Hepatocyte (in vitro differentiated cells): ENCODE measurements at regions not wholly inside any gene's neighbourhood (a gene's known extent, or its start where the extent isn't known, plus 50 kb on each side); places are given as distances from the start of the nearest gene placed in this dataset.

Source experiments
- DNase-seq: peaks from one replicate; pipeline ENCODE4 v3.0.0-alpha.2; 2016; ENCODE audit warnings: low spot score
- H2AFZ ChIP-seq: fragments of 200-600 bp; sonication (generic); 2 replicates; pipeline ENCODE4 v1.6.0; 2016; ENCODE audit warnings: antibody characterized with exemption, mild to moderate bottlenecking
- H3K27ac ChIP-seq: fragments of 200-600 bp; sonication (generic); 2 replicates; pipeline ENCODE4 v1.5.1; 2016; ENCODE audit warnings: mild to moderate bottlenecking
- H3K27me3 ChIP-seq: fragments of 200-600 bp; sonication (generic); 2 replicates; pipeline ENCODE4 v1.6.1; 2016
- H3K36me3 ChIP-seq: fragments of 200-600 bp; sonication (generic); replicated peaks from 2 replicates; pipeline ENCODE4 v1.5.1; 2016; ENCODE audit warnings: low read depth; ENCODE audit not compliant: insufficient read depth
- H3K4me1 ChIP-seq: fragments of 200-600 bp; sonication (generic); 2 replicates; pipeline ENCODE4 v1.5.1; 2016; ENCODE audit warnings: mild to moderate bottlenecking, moderate library complexity; ENCODE audit not compliant: insufficient read depth
- H3K4me2 ChIP-seq: fragments of 200-600 bp; sonication (generic); 2 replicates; pipeline ENCODE4 v1.6.0; 2016
- H3K4me3 ChIP-seq: fragments of 200-600 bp; sonication (generic); 2 replicates; pipeline ENCODE4 v1.5.1; 2016; ENCODE audit warnings: mild to moderate bottlenecking
- H3K79me2 ChIP-seq: fragments of 200-600 bp; sonication (generic); 2 replicates; pipeline ENCODE4 v1.6.0; 2017; ENCODE audit warnings: mild to moderate bottlenecking
- H3K9me2 ChIP-seq: fragments of 200-600 bp; sonication (generic); replicated peaks from 2 replicates; pipeline ENCODE4 v1.6.0; 2017; ENCODE audit warnings: mild to moderate bottlenecking; ENCODE audit not compliant: insufficient read depth
- H3K9me3 ChIP-seq: fragments of 200-600 bp; sonication (generic); 2 replicates; pipeline ENCODE4 v1.5.1; 2016; ENCODE audit warnings: low read depth, mild to moderate bottlenecking
- H4K20me1 ChIP-seq: fragments of 200-600 bp; sonication (generic); 2 replicates; pipeline ENCODE4 v1.6.0; 2016; ENCODE audit warnings: mild to moderate bottlenecking; ENCODE audit not compliant: insufficient read depth, poor library complexity, severe bottlenecking
- EZH2 ChIP-seq: fragments of 200-600 bp; sonication (generic); IDR thresholded peaks from 2 replicates; pipeline ENCODE4 v1.6.1; 2016; ENCODE audit warnings: antibody characterized with exemption, mild to moderate bottlenecking, borderline replicate concordance
- EZH2phosphoT487 ChIP-seq: fragments of 200-600 bp; sonication (generic); IDR thresholded peaks from one replicate; pipeline ENCODE4 v1.6.1; 2018; ENCODE audit warnings: antibody characterized with exemption, mild to moderate bottlenecking, low read depth, moderate library complexity; ENCODE audit not compliant: unreplicated experiment, severe bottlenecking
- WGBS: methylation state at CpG from one replicate; pipeline ENCODE4 v1.1.6; 2016; ENCODE audit warnings: low lambda C conversion rate; ENCODE audit errors: missing lambda C conversion rate; 5-methylcytosine and 5-hydroxymethylcytosine counted together
- TF ChIP-seq, protein P1 (sequence below): fragments of 200-600 bp; sonication (generic); IDR thresholded peaks from 2 replicates; pipeline ENCODE4 v1.5.1; 2016; ENCODE audit warnings: antibody characterized with exemption, mild to moderate bottlenecking; ENCODE audit not compliant: poor library complexity

DNA sequence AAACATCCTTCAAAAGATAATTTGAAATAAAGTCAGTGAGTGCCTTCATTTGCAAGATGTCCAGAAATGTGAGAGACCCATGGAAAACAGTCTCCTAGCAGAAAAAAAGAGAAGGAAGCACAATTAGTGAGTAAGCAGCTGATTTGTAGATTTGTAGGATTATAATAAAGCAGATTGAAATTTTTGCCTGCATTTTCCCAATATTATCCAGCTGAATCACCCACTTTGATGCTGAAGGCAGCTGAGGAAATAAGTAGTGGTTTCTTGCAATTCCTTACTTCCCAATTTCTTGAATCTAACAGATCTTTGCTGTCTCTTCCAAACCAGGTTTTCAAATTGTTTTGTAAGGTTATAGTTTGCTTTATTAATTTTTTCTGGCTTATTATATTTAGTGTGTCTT lies 181.4 kb downstream of the GNAT3 start:
- TF ChIP-seq, protein P1, sequence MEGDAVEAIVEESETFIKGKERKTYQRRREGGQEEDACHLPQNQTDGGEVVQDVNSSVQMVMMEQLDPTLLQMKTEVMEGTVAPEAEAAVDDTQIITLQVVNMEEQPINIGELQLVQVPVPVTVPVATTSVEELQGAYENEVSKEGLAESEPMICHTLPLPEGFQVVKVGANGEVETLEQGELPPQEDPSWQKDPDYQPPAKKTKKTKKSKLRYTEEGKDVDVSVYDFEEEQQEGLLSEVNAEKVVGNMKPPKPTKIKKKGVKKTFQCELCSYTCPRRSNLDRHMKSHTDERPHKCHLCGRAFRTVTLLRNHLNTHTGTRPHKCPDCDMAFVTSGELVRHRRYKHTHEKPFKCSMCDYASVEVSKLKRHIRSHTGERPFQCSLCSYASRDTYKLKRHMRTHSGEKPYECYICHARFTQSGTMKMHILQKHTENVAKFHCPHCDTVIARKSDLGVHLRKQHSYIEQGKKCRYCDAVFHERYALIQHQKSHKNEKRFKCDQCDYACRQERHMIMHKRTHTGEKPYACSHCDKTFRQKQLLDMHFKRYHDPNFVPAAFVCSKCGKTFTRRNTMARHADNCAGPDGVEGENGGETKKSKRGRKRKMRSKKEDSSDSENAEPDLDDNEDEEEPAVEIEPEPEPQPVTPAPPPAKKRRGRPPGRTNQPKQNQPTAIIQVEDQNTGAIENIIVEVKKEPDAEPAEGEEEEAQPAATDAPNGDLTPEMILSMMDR = no peak
- no peak for TF ChIP-seq EZH2
- TF ChIP-seq EZH2phosphoT487 = no peak
- Histone ChIP-seq H3K27me3 (no peaks in the 10 kb centered on the region), H3K27ac (no peak overlapping the region), H3K79me2 (no peaks in the 10 kb centered on the region), H3K4me1 (peaks cover 8% of the 10 kb centered on the region), H3K9me3 (no peaks in the 10 kb centered on the region), H3K9me2 (no peaks in the 10 kb centered on the region), H3K36me3 (no peaks in the 10 kb centered on the region), H4K20me1 (no peaks in the 10 kb centered on the region), H2AFZ (no peak overlapping the region), H3K4me2 (no peak overlapping the region), H3K4me3 (no peak overlapping the region)
- DNase-seq = no peak

DNA sequence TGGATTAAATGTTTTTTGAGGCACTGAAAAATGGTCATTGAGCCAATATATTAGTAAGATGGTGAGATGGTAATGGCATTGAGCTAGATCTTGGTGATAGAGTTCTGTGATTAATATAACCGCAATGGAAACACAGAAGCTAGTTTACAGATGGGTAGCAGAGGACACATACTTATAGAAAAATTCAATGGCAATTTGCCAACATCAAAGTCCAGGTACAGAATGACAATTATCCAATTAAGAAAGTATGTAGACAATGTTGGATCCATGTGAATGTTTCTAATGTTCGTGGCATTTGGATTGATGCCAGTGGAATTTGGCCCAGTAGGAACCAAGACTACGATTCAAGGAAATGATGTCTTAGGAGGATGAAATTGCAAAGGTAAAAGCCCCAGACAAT lies 187.8 kb downstream of the GNAT3 start:
- WGBS = 69% methylated on average over 3 of the region's 3 CpGs
- Histone ChIP-seq H4K20me1 (no peaks in the 10 kb centered on the region), H3K27ac (no peak overlapping the region), H3K79me2 (no peaks in the 10 kb centered on the region), H3K36me3 (no peaks in the 10 kb centered on the region), H3K9me2 (no peaks in the 10 kb centered on the region), H3K27me3 (no peaks in the 10 kb centered on the region), H2AFZ (no peak overlapping the region), H3K4me1 (no peaks in the 10 kb centered on the region), H3K4me2 (no peak overlapping the region), H3K4me3 (no peak overlapping the region), H3K9me3 (no peaks in the 10 kb centered on the region)
- DNase-seq = no peak
- no peak for TF ChIP-seq EZH2
- TF ChIP-seq EZH2phosphoT487 = no peak
- TF ChIP-seq, protein P1 = no peak

DNA sequence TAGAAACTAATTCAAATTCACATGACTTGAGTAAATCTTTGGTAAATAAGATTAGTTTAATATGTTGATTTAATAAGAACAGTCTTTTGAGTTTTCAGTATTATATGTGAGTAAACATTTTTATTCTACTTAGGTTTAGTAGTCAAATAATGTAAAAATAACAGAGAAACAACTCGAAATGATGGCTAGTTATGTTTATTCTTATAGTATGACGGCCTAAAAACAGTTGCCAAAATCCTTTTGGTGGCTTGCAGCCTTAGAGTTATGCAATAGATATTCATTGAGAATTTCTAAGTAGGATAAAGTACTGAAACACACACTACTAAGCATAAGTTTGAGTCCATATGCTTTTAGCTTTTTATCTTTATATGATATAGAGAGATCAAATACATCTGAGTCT lies 184.8 kb downstream of the GNAI1 start:
- no peak for TF ChIP-seq EZH2
- H3K4me2 ChIP-seq = no peak overlapping the region
- H3K79me2 ChIP-seq = no peaks in the 10 kb centered on the region
- no peaks in the 10 kb centered on the region for H3K9me3 ChIP-seq
- DNase-seq = no peak
- H3K27me3 ChIP-seq = no peaks in the 10 kb centered on the region
- no peak overlapping the region for H2AFZ ChIP-seq
- WGBS = 83% methylated on average over 2 of the region's 2 CpGs
- H3K4me1 ChIP-seq = no peaks in the 10 kb centered on the region
- no peaks in the 10 kb centered on the region for H3K36me3 ChIP-seq
- no peak overlapping the region for H3K4me3 ChIP-seq
- no peak overlapping the region for H3K27ac ChIP-seq
- no peaks in the 10 kb centered on the region for H4K20me1 ChIP-seq
- H3K9me2 ChIP-seq = no peaks in the 10 kb centered on the region

DNA sequence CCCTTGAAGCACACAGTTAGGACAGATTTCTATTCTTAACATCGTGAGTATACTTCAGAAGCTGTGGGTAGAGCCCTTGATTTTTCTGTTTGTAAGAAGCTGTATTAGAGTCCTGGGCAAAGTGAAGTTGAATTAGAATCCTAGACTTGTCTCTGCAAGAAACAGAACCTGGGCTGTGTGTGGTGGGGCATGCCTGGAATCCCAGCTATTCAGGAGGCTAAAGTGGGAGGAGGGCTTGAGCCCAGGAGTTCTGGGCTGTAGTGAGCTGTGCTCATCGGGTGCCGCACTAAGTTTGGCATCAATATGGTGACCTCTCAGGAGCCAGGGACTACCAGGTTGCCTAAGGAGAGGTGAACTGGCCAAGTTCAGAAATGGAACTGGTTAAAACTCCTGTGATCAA lies 183.4 kb downstream of the GNAI1 start:
- H3K79me2 ChIP-seq = no peaks in the 10 kb centered on the region
- no peaks in the 10 kb centered on the region for H4K20me1 ChIP-seq
- no peak overlapping the region for H3K4me3 ChIP-seq
- no peaks in the 10 kb centered on the region for H3K9me2 ChIP-seq
- no peak overlapping the region for H3K4me2 ChIP-seq
- TF ChIP-seq EZH2phosphoT487 (no peak), EZH2 (no peak)
- TF ChIP-seq, protein P1 = no peak
- DNase-seq = no peak
- no peak overlapping the region for H2AFZ ChIP-seq
- H3K27me3 ChIP-seq = no peaks in the 10 kb centered on the region
- H3K4me1 ChIP-seq = no peaks in the 10 kb centered on the region
- no peaks in the 10 kb centered on the region for H3K36me3 ChIP-seq
- H3K27ac ChIP-seq = no peak overlapping the region
- H3K9me3 ChIP-seq = no peaks in the 10 kb centered on the region
- 90% methylated on average over 3 of the region's 3 CpGs for WGBS
